GM13977 (cell line): ENCODE measurements at regions not wholly inside any gene's neighbourhood (a gene's known extent, or its start where the extent isn't known, plus 50 kb on each side); places are given as distances from the start of the nearest gene placed in this dataset.

Experiments used
- DNase-seq: peaks from one replicate; pipeline ENCODE4 v3.0.0; 2012; ENCODE audit warnings: low spot score
- in situ Hi-C: fragments of 300-500 bp; cut with MboI; formaldehyde crosslinking; loops from one replicate; pipeline ENCODE4 v1.12.0; 2022; ENCODE audit warnings: low sequenced_read_pairs, low pct_unique_long_range_greater_than_20kb, mixed read lengths, inconsistent platforms; ENCODE audit not compliant: unreplicated experiment
- TF ChIP-seq, protein P1 (sequence below): IDR thresholded peaks from 2 replicates; pipeline ENCODE4 v1.5.1; 2012; ENCODE audit warnings: mild to moderate bottlenecking, control low read depth; ENCODE audit not compliant: insufficient read depth; ENCODE audit errors: extremely low read depth, missing control alignments

DNA sequence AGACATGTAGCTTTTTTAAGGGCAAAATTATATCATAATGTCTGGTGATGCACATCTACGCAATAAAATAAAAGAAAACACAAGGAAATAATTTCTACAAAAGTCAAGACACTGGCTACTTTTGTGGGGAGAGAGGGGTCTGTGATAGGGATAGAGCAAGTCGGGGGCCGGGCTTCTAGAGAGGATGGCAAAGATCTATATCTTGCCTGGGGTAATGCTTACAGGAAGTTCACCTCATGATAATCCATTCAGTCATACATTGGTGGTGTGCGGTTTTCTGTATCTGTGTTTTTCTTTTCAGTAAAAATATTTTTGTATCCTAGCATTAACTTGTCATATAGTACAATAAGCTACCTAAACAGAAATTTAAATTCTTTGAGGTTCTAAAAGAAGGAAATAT, 178.8 kb downstream of the ARRDC4 start:
- TF ChIP-seq, protein P1, sequence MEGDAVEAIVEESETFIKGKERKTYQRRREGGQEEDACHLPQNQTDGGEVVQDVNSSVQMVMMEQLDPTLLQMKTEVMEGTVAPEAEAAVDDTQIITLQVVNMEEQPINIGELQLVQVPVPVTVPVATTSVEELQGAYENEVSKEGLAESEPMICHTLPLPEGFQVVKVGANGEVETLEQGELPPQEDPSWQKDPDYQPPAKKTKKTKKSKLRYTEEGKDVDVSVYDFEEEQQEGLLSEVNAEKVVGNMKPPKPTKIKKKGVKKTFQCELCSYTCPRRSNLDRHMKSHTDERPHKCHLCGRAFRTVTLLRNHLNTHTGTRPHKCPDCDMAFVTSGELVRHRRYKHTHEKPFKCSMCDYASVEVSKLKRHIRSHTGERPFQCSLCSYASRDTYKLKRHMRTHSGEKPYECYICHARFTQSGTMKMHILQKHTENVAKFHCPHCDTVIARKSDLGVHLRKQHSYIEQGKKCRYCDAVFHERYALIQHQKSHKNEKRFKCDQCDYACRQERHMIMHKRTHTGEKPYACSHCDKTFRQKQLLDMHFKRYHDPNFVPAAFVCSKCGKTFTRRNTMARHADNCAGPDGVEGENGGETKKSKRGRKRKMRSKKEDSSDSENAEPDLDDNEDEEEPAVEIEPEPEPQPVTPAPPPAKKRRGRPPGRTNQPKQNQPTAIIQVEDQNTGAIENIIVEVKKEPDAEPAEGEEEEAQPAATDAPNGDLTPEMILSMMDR: no peak
- DNase-seq: no peak
- in situ Hi-C loops: no loop called here

DNA sequence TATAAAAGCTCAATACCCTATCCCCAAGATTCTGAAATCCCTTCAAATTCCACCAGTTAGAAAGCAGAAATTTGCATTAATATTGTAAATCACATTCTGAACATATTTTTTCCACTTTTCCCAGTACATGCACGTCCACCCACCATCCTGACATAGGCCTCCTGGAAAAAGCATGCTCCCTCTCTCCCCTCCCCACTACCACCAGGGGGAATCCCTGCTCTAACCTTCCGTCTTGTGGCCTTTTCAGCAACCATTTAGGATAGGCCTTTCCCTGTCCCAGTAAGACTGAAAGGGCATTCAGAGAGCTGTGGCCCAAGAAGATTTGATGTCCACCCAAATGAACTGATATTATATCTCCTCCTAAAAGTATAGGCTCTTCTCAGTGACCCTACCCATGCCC, 182.1 kb downstream of the ARRDC4 start:
- no peak for DNase-seq

DNA sequence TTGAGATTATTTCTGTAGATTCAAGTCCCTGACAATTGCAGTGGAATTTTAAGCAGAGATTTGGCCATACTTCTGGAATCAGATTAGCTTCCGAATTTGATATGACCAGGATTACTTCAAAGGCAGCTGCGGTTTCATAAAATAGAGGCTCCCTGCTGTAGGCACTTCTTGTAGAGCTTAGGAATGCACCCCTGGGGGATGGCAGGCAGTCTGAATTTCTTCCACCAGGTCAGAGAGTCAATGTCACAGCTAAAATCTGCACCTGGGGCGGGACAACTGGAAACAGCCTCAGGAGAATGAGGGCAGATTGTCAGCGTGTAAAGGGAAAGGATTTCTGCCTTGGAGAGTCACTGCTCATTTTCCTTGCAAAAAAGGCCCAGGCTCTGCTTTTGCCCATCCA, 182.6 kb downstream of the ARRDC4 start:
- DNase-seq: no peak
- TF ChIP-seq, protein P1: no peak
- in situ Hi-C loops: no loop called here

More for the DNA sequence above, 182.1 kb downstream of the ARRDC4 start:
- TF ChIP-seq, protein P1: no peak
- in situ Hi-C loops: no loop called here

- TF ChIP-seq, protein P1: no peak
- DNase-seq: no peak
- in situ Hi-C loops: no loop called here
Measured at GRCh38 chr15:98144388-98144787, 183.9 kb downstream of the ARRDC4 start.

GRCh38 chr15:98146031-98146820, 185.7 kb downstream of the ARRDC4 start:
- TF ChIP-seq, protein P1: no peak
- in situ Hi-C loops: no loop called here
- DNase-seq: no peak

GRCh38 chr15:98147415-98147814, 186.9 kb downstream of the ARRDC4 start:
- in situ Hi-C loops: no loop called here
- TF ChIP-seq, protein P1: no peak
- no peak for DNase-seq
